ENCODE measurements at regions not wholly inside any gene's neighbourhood (a gene's known extent, or its start where the extent isn't known, plus 50 kb on each side); places are given as distances from the start of the nearest gene placed in this dataset.

DNA sequence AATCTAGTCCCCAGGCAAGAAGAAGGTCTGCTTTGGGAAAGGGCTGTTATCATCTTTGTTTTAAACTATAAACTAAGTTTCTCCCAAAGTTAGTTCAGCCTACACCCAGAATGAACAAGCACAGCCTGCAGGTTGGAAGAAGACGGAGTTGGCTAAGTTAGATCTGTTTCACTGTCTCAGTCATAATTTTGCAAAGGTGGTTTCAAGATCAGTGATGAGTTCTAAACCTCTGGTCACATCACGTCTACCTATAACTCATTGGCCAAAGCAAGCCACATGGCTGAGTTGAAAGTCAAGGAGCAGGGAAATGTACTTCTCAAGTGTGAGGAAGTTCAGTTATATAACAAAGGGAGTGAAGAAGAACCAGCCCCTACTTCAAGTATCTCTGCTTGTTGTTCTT lies 50.5 kb upstream of the ECI2 start:
- H3K4me3 ChIP-seq (ENCODE audit: low read length) = no peak overlapping the region
- no peak for DNase-seq (ENCODE audit: low read depth)
- TF ChIP-seq, protein P1, sequence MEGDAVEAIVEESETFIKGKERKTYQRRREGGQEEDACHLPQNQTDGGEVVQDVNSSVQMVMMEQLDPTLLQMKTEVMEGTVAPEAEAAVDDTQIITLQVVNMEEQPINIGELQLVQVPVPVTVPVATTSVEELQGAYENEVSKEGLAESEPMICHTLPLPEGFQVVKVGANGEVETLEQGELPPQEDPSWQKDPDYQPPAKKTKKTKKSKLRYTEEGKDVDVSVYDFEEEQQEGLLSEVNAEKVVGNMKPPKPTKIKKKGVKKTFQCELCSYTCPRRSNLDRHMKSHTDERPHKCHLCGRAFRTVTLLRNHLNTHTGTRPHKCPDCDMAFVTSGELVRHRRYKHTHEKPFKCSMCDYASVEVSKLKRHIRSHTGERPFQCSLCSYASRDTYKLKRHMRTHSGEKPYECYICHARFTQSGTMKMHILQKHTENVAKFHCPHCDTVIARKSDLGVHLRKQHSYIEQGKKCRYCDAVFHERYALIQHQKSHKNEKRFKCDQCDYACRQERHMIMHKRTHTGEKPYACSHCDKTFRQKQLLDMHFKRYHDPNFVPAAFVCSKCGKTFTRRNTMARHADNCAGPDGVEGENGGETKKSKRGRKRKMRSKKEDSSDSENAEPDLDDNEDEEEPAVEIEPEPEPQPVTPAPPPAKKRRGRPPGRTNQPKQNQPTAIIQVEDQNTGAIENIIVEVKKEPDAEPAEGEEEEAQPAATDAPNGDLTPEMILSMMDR (IDR thresholded peaks at IDR 0.05; ENCODE audit: insufficient read depth, low read depth, low read length, missing control alignments) = no peak

DNA sequence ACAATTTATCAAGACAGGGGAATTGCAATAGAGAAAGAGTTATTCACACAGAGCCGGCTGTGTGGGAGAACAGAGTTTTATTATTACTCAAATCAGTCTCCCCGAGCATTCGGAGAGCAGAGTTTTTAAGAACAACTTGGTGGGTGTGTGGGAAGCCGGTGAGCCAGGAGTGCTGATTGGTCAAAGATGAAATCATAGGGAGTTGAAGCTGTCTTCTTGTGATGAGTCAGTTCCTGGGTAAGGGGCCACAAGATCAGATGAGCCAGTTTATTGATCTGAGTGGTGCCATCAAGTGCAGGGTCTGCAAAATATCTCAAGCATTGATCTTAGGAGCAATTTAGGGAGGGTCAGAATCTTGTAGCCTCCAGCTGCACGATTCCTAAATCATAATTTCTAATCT lies 50.0 kb upstream of the ECI2 start:
- no peak overlapping the region for H3K4me3 ChIP-seq (ENCODE audit: low read length)
- no peak for DNase-seq (ENCODE audit: low read depth)
- TF ChIP-seq, protein P1 (IDR thresholded peaks at IDR 0.05; ENCODE audit: insufficient read depth, low read depth, low read length, missing control alignments) = no peak

Data from epithelial cell of esophagus (primary cell).